HG02938 (cell line): ENCODE measurements at regions not wholly inside any gene's neighbourhood (a gene's known extent, or its start where the extent isn't known, plus 50 kb on each side); places are given as distances from the start of the nearest gene placed in this dataset.

Experiments used
- ATAC-seq: cut with Tn5 transposase; IDR thresholded peaks from one replicate; pipeline ENCODE4 v1.9.1; 2021; ENCODE audit warnings: mild to moderate bottlenecking, moderate library complexity; ENCODE audit not compliant: unreplicated experiment

DNA sequence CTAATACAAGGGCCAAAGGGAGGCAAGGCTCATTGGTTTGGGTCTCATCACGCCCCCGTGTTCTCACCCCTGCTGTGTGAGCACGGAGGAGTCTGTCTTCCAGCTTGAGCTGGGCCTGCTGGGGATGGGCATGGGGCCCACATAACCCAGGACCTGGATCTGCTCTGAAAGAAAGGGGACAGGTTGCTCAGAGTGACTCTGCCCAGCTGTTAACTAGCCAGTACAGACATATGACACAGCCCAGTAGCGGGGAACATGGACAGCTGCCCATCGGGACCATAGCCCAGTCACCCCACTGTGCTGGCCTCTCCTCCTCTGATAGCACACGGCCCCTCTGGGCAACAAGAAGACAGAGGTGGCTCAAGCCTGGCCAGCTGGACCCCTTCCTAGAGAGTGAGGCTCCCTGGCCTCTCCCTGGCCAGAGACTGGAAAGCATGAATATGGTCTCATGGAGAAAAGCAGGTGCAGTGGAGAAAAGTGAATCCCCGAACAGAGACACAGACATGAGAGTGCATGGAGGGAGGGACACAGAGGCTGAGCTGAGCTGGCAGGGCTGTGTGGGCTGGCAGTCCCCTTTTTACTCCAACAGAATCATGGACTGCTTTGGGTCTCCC is 973.9 kb downstream of the BRD1 start:
- ATAC-seq: no peak

DNA sequence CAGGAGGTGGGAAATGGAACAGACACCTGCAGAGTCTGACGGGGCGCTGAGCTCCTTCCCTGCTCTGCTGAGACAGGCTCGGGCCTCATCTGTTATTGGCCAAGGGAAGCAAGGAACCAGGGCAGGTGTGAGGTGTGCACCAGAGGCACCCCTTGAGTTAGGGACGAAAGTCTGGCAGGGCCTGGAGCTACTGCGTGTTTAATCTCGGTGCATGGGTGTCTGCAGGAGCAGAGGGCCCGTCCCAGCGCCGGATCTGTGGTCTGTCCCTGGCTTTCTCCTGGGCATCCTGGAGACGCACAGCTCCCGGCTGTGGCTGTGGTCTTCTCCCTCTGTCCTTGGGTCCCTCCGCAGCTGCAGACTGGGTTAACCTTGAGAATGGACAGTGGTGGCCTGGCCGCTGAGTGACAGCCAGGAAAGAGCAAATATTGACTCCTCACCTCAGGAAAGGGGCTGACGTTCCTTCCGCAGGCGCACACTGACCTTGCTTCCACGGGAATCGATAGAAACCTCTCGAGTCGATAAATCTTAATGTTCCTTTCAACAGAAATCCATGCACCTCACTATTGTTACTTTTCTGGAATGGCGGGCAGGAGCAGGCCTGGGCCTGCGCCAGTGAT is 975.6 kb downstream of the BRD1 start:
- no peak for ATAC-seq

DNA sequence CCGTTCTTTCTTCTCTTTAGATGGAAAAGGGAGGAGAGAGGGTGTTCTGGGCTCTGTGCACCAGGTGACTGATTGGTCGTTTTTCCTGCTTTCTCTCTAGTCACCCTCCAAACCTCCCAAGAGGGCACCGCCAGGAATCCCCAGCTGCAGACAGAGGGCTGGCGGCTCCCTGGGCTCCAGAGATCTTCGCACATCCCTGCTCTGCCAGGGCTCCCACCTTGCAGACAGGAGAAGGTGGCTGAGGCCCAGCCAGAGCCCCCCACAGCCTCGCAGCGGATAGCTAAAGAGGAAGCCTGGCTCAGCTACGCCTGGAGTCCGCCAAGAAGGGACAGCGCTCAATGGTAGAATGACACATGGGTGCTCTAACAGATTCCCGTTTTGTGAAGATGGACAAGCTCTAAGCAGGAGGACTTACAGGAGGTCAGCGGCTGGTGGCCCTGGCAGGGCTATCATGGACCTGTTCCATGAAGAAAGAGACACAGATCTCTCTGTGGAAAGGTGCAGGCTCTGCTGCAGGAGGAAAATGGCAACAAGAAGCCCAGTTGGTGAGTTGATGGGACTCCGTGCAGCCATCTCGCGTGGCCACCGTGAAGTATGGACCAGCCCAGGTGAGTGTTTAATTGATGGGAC is 976.9 kb downstream of the BRD1 start:
- no peak for ATAC-seq

DNA sequence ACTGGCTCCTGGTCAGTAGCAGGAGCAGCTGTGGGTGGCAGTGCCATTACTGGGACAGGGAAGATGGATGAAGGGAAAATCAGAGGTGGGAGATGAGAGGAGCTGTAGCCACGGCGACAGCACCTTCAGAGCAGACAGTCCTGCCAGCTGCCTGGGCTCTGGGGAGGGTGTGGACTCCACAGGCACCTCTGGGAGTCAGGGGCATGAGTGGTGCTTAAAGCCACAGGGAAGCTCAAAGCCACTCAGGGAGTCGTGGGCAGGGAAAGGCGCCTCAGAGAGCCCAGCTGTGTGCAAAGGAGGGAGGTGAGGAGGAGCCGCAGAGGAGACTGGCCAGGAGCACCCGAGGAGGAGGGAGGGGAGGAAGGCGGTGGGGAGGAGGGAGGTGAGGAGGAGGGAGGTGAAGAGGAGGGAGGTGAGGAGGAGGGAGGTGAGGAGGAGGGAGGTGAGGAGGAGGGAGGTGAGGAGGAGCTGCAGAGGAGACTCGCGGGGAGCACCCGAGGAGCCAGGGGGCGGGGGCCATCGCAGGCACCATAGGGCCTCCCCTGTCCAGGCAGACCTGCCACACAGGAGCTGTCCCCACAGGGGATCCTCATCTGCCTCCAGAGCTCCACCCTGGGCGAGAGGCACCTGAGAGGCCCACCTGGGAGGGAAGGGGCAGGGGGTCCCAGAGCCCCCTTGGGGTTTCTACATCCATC is 977.6 kb downstream of the BRD1 start:
- no peak for ATAC-seq

DNA sequence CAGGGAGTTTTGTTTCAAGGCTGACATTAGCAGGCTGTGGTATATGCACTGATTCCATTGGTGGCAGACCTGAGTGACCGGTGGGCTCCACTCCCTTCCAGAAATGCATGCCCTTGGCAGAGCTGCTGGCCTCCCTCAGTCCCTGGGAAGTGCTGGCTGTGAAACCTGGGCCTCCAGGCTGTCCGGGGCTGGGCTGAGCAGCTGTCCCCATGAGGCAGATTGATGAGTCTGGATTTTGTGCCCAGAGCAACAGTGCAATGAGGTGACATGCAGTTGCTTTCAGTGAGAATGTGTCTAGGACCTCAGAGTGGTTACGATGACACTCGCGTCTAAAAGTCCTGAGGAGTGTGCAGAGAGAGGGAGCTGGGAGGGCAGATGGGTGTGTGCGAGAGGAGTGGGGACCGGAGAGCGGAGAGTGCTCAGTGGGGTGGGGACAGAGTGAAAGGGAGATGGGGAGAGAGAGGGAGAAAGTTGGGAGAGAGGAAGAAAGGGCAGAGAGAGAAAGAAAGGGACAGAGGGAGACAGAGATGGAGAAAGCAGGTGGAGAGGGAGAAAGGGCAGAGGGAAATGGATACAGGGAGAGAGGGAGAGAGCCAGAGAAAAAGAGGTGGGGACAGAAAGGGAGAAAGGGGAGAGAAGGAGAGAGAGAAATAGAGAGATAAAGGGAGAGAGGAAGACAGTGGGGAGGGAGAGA is 978.3 kb downstream of the BRD1 start:
- ATAC-seq: no peak

DNA sequence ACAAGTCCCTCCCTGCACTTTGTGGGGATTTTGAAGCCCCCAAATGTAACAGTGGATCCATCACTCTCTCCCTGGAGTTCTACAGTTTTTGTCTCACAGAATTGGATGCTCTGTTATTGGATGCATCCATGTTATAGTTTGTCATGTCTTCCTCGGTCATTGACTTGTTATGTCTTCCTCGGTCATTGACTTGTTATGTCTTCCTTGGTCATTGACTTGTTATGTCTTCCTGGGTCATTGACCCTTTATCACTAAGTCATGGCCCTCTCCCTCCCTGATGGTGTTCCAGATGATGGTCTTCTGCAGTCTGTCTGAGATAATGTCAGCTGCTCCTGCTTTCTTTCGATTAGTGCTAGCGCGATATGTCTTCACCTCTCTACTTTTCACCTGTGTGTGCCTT is 981.5 kb downstream of the BRD1 start:
- no peak for ATAC-seq

DNA sequence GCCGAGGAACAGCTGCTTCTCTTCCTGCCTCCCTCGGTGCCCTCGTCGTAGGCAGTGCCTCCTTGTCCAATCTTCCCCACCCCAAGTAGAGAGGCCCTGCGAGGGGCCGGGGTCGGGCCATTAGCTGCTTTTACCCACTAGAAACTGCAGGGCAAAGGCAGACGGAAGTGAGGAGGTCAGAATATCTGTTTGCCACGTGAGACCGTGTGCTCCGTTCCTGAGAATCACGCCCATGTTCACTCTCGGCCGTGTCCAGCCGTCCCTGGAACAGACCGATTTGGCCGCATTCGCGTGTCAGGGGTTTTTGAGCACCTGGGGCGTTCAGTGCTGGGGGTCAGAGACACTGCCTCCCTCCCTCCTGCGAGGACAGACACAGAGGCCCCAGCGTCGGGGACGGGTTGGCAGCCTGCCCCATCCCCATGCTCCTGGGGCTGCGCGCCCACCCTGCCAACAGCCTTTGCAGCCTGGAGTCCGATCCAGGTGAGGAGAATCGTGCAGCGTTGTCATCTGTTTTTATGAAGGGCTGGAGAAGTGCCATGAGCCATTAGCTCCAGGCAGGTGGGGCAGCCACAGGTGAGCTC is 982.2 kb downstream of the BRD1 start:
- no peak for ATAC-seq

DNA sequence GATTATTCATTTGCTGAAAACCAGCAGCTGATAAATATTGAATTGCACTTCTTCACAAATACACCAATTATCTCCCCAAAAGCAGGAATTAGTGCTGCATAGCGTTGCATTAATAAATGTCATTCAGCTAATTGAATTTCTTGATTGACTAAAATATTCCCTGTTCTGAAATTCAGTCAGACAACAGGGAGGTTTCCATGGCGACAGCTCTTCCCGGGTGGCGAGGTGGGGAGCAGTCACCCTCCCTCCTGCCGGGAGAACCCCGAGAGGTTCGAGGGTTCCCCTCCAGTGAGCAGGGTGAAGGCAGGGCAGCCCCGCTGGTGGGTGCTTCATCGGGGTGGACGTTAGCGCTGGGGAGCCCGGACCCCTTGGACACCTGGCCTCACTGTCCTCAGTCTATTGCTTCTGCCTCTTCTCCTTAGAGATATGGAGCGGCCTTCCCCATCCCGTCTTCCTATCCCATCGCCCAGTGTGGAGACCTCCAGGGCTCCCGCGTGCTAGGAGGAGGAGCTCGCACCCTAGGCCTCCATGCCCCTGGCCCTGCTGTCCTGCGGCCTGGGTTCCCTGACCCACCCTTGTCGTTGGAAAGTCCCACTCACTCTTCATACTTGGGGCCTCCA is 983.5 kb downstream of the BRD1 start:
- no peak for ATAC-seq

DNA sequence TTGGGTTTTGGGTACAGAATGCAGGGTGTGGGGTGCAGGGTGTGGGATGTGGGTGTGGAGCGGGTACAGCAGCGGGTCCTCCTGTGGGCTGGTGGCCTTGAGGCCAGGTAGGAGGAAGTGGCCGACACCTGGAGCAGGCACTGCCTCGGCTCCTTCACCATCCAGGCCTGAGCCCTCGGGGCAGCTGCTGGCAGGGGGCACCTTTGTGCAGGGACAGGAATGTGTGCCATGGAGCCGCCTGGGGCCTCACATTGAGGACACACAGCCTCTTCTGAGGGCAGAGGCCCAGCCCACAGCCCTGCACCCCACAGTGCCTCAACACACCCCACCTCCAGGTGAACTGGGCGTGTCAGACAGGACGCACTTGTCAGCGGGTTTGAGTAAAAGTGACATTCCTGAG is 984.0 kb downstream of the BRD1 start:
- no peak for ATAC-seq

DNA sequence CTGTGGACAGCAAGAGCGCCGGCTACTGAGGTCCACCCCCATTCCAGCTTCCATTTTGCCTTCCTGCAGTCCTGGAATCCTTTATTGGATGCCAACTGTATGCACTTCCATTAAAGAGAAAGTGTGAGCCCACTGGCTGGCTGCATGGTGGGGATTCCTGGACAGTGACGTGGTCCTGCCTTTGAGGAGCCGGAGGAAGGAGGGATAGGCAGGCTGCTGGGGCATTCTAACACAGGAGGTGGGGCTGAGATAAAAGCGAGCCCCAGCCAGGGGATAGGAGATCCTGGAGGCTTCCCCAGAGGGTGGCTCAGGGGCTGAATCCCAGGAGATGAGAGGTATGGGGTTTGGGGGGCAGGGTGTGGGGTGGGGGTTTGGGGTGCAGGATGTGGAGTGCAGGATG is 984.7 kb downstream of the BRD1 start:
- no peak for ATAC-seq

DNA sequence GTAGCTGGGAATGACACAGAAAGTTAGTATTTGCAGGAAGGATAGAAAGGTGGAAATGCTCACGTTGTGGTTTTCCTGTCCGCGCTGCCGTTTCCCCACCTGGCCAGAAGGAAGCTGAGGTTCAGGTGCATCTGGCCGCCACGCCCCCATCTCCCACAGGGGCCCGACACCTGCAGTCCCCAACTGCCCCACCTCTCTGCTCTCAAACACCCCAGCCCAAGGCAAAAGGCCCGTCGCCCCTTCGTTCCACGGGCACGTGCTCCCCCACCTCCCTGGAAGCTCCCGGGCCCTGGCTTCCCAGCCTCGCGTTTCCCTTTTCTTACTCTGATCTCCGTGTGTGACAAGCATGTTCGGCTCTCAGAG is 985.1 kb downstream of the BRD1 start:
- ATAC-seq: no peak

DNA sequence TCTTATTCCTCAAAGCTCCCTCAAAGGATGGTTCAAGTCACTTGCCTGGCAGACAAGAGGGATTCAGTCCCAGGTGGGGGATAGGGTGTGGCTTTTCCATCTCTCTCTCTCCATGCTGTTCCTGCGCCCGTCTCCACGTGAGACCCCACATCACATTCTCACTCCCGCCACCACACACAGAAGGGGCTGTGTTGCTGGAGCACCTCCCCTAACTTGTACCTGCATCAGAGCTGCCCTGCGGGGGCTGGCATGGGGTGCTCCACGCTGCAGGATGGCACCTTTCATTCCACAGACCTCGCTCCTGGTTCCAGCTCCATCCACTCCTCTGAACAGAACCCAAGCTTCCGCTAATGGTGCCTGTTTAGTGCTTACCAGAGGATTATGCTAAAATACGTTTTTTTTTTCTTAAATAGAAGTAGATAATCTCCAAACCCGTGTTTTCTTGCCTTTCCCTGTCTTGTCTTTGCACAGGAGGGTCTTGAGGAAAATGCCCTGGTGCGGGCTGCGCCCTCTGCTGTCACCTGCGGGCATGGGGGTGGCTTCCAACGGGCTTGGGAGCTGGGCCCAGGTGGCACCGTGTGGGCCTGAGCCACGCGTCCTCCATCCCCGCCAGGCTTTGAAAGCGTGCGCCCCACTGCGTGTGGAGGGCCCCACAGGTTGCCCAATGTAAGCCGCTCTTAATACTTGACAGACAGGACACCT is 985.6 kb downstream of the BRD1 start:
- no peak for ATAC-seq

DNA sequence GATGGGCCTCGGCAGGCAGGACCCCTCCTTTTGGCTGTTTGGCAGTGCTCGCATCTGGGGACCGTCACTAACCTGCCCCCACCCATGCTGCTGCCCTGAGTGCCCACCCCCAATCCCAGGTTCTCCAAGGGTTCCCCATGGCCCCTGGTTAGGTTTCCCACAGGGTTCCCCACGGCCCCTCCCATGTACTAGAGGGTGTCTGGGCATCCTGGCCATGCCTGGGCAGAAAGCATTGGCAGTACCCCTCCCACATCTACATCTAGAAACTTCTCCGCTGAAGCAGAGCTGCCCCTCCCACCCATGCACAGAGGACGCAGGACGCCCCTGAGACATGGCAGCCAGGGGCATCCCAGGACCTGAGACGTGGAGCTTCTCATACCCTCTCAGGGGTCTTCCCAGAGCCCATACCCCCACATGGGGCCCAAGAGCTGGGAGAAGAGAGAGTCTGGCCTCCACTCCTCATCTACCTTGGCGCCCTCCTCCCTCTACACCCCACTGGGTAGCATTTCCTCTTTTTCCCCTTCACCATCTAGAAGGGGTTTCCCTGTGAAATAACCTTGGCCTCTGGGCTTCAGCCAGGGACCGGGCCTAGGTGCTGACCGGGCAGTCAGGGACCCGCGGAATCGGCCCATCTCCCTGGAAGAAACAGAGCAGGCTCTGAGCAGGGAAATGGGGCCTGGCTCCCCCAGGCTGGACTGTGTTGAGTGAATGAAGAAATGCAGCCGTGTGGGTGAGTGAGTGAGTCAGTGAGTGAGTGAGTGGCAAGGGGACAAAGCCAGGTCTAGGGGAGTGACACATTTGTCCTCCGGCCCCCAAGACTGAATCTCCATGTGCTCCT is 987.3 kb downstream of the BRD1 start:
- no peak for ATAC-seq

DNA sequence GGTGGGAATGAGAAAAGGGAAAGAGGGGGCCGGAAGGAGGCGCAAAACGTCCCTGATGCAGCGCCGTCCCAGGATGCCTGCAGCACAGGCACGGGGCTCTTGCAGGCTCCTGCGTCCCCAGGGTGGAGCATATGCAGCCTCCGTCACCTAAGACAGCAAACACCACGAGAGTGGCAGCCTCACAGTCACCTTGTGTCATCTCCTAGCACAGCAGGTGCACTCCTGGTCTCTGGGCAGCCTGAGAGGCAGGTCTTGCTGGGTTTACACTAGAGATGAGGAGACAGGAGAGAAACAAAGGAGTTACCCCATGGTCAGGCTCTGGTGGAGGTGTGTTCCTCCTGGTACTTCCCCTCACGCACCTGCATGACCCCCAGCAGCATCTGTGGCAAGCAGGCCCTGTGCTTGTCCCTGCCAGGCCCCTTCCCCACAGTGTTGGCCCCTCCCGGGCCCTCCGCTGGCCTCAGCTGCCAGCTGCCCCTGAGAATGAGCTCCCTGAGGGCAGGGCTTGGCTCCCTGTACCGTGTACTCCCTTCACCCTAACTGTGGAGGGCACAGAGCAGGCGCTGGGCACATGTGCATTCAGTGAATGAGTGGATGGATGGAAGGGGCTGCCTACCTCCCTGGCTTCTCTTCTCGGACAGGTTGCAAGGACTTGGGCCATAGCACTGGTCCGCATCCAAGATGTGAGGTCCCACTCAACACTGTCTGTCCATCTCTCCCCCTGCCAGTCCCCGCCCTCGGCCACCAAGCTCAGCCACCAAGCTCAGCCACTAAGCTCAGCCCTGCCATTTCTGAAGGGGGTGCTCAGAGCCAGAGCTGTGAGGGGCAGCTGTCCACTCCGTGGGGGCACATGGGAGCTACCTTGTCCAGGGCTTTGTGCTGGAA is 988.6 kb downstream of the BRD1 start:
- ATAC-seq: no peak

DNA sequence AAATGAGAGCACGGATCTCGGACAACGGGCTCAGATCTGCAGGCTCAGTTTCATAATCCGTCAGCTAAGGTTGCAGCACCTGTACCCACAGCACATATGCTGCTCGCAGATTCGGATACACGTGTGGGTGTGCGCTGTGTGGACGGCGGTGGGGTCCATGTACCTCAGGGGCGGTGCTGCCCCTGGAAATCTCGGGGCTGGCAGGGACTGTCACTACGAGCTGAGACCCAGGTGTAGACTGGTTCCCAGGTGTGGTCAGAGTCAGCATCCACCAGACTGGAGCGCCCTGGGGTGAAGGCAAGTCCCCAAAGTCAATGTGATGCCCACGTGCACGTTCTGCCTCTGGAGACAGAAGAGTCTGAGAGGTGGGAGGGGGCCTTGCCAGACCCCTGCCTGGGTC is 989.3 kb downstream of the BRD1 start:
- no peak for ATAC-seq

DNA sequence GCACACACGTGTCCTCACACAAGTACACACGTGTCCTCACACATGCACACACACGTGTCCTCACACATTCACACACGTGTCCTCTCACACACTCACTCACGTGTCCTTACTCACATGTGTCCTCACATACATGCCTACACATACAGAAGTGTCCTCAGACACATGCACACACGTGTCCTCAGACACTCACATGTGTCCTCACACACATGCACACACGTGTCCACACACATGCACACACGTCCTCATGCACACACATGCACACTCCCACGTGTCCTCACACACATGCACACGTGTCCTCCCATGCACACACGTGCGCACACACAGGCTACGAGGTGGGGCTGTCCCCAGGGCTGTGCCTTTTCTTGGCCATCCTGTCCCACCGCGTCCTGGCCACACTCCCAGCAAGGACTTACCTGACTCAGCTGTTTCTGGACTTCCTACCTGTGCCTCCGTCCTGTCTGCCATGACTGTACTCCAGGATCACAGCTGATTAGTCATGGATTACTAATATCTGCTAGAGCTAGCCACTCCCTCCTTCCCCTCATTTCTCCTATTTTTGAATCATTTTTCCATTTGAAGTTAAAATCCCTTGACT is 990.2 kb downstream of the BRD1 start:
- ATAC-seq: no peak

DNA sequence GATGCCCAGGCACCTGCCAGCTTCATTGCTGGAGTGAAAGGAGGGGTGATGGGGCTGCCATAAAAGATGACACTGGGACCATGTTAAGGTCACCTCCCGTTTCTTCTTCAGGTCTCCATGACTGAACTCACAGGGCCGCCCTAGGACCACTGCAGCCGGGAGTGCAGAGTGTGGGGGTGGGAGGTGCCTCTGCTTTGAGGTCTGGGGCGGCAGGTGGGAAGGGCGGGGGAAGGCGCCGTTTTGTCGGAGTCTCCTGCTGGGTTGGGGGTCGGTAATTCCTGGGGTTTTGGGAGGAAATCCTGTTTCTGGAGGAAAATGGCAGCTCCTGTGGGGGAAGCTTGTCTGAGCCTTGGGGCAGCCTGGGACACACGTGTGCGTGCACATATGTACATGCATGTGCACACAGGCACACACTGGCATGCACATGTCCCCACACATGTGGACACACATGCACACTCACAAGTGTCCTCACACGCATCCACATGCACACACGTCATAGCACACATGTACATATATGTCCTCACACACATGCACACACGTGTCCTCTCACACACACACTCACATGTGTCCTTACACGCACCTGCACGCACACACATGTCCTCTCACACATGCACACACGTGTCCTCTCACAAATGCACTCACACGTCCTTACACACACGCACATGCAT is 990.9 kb downstream of the BRD1 start:
- no peak for ATAC-seq
